Aorta (tissue), 5 donors: ENCODE measurements at regions not wholly inside any gene's neighbourhood (a gene's known extent, or its start where the extent isn't known, plus 50 kb on each side); places are given as distances from the start of the nearest gene placed in this dataset.
"Not testable (repeated sequence)": the region's sequence is repeated elsewhere in the genome, so short reads cannot be mapped to it uniquely, and the experiment has no call there.

Experiments used
- ATAC-seq: fragments of 200-7000 bp; cut with Tn5 transposase; one replicate; pipeline ENCODE4 v1.9.1; 2022; ENCODE audit warnings: moderate library complexity; ENCODE audit not compliant: low FRiP score
- DNase-seq, 2 donors: peaks; one replicate each; pipeline ENCODE4 v3.0.0-alpha.2; 2020
- H3K27ac ChIP-seq, 2 donors: one replicate each; pipeline ENCODE4 v1.5.1; 2013; ENCODE audit warnings: low read length in 2 of 2, mild to moderate bottlenecking in 2 of 2, moderate library complexity in 2 of 2, control low read depth in 1 of 2, inconsistent platforms in 1 of 2, low read depth in 1 of 2
- H3K27me3 ChIP-seq, 2 donors: one replicate each; pipeline ENCODE4 v1.6.1; 2013; ENCODE audit warnings: control low read depth in 1 of 2, low read length in 1 of 2, mild to moderate bottlenecking in 1 of 2, moderate library complexity in 1 of 2; ENCODE audit not compliant: insufficient read depth in 2 of 2, control insufficient read depth in 1 of 2
- H3K36me3 ChIP-seq, 2 donors: one replicate each; pipeline ENCODE4 v1.6.1; 2013; ENCODE audit warnings: control low read depth in 1 of 2, low read length in 1 of 2, mild to moderate bottlenecking in 1 of 2; ENCODE audit not compliant: insufficient read depth in 2 of 2, control insufficient read depth in 1 of 2
- H3K4me1 ChIP-seq, 2 donors: one replicate each; pipeline ENCODE4 v1.6.1; 2013; ENCODE audit warnings: low read length in 2 of 2, control low read depth in 1 of 2, mild to moderate bottlenecking in 1 of 2, moderate library complexity in 1 of 2; ENCODE audit not compliant: insufficient read depth in 2 of 2, control insufficient read depth in 1 of 2
- H3K4me3 ChIP-seq, 2 donors: one replicate each; pipeline ENCODE4 v1.5.1; 2013; ENCODE audit warnings: low read length in 2 of 2, control low read depth in 1 of 2, mild to moderate bottlenecking in 1 of 2
- H3K9me3 ChIP-seq: one replicate; pipeline ENCODE4 v1.6.1; 2013; ENCODE audit warnings: mild to moderate bottlenecking, low read length; ENCODE audit not compliant: control insufficient read depth
- WGBS, 2 donors: extraction: QIAGEN DNeasy Blood & Tissue Kit; methylation state at CpG; one replicate each; pipeline ENCODE4 v1.1.7; 2013; 5-methylcytosine and 5-hydroxymethylcytosine counted together
- intact Hi-C, 2 donors: fragments of 100-400 bp; cut with DNase I; formaldehyde crosslinking; loops; one replicate each; pipeline versions ENCODE4 v1.14.2 to v1.15.0; 2022
- donor health status: healthy with polysubstance abuse.
- donor health status: Bipolar disorder and iron deficiency.
- donor health status: DM: no; HTN: no; CAD: no.
- donor health status: DM: no; HTN: no; CAD: no.
- donor health status: DM: yes; HTN: yes; CAD: no.

DNA sequence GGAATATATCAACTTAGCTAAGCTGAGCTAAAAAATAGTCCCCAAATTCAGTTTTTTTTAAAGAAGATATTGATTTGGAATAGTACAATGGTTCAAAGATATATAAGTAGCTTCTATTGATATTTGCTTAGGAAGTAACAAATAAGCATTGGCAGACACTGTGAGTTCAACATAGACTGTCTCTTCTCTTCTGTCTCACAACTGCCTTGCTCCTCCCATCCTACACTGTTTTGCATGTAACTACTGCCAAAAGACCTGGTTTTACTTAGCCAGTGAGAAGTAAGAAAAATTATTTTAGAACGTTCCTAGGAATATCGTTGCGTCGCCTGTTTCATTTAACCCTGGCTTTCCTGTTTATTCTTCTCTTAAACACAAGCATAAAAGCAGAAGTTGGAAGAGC is 859.0 kb upstream of the SPRY2 start:
- H3K4me1 ChIP-seq: no peaks in the 10 kb centered on the region
- H3K9me3 ChIP-seq: no peaks in the 10 kb centered on the region
- H3K36me3 ChIP-seq: no peaks in the 10 kb centered on the region
- ATAC-seq (no peak), DNase-seq (no peak)
- H3K27ac ChIP-seq: no peak overlapping the region
- intact Hi-C loops: no loop called here
- H3K4me3 ChIP-seq: no peak overlapping the region
- H3K27me3 ChIP-seq: no peaks in the 10 kb centered on the region
- WGBS, 2 donors: 16 to 18% methylated on average over 4 of the region's 4 CpGs

DNA sequence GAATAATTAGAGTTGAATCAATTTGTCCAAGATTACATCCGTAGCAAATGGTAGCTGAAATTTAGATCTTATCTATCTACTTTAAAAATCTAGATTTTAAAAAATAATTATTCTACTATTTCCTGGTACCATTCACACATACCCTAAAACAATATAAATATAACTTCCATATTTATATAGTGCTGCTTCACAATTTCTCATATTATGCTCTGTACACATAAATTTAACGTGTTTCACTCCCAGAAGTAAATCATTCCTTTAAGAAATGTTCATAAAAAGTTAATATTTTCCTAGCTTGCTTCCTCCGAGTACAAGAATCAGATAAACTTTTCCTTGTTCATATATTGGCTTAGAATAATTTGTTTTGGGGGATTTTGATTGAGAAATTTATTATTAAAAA is 857.0 kb upstream of the SPRY2 start:
- WGBS, 2 donors: 24 to 36% methylated on average over 3 of the region's 3 CpGs
- H3K27me3 ChIP-seq: no peaks in the 10 kb centered on the region
- no peak overlapping the region for H3K4me3 ChIP-seq
- no peak for ATAC-seq
- H3K27ac ChIP-seq: no peak overlapping the region
- H3K9me3 ChIP-seq: no peaks in the 10 kb centered on the region
- no peak for DNase-seq
- H3K4me1 ChIP-seq: no peaks in the 10 kb centered on the region
- intact Hi-C loops: no loop called here
- H3K36me3 ChIP-seq: no peaks in the 10 kb centered on the region

DNA sequence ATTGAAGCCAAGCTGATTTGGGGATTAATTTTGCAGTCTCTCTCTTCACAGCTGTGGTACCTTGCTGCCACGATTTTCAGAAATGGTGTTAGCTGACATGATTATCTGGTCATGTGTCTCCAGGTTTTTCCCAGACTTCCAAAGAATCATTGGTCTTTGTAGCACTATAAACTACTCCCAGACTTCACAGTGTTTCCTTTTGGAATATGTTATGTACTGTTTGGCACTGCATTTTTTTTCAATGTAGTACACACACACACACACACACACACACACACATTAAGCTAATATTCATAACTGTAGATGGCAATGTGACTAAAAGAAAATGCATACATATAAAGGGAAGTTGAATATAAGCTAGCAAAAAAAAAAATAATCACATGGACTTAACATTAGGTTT is 856.6 kb upstream of the SPRY2 start:
- H3K9me3 ChIP-seq: no peaks in the 10 kb centered on the region
- intact Hi-C loops: no loop called here
- H3K4me1 ChIP-seq: no peaks in the 10 kb centered on the region
- H3K27me3 ChIP-seq: no peaks in the 10 kb centered on the region
- H3K27ac ChIP-seq: no peak overlapping the region
- ATAC-seq (no peak), DNase-seq (no peak)
- H3K4me3 ChIP-seq: no peak overlapping the region
- H3K36me3 ChIP-seq: no peaks in the 10 kb centered on the region
- 58 to 67% methylated on average over 1 of the region's 1 CpG for WGBS, 2 donors

DNA sequence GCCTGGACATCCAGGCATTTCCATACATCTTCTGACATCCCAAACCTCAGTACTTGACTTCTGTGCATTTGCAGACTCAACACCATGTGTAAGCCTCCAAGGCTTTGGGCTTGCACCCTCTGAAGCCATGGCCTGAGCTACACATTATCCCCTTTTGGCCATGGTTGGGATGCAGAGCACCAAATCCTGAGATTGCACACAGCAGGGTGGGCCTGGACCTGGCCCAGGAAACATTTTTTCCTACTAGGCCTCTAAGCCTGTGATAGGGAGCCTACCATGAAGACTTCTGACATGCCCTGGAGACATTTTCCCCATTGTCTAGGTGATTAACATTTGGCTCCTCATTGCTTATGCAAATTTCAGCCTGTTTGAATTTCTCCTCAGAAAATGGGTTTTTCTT is 853.4 kb upstream of the SPRY2 start:
- ATAC-seq: no peak

DNA sequence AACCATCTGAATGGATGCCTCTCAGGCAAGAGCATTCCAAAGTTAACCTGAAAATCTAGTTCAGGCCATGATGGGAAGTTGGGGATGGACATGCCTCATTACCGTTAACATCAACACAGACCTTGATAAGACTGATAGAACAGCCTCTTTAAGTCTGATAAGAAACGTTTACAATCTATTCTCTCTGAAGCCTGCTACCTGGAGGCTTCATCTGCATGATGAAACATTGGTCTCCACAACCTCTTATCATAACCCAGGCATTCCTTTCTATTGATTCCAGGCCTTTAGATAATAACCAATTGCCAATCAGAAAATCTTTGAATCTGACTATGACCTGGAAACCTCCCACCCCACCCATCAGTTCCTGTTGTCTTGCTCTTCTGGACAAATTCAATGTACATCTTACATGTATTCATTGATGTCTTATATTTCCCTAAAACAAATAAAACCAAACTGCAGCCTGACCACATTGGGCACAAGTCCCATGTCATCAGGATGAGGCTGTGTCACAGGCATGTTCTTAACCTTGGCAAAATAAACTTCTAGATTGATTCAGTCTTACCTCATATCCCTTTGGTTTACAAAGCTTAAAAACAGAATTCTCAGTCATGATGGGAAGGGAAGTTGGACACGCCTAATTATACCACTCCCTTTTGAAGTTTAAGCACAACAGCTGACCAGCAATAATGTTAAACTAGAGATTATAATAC is 843.8 kb upstream of the SPRY2 start:
- WGBS, 2 donors: 75 to 77% methylated on average over 3 of the region's 3 CpGs
- DNase-seq: no peak
- Histone ChIP-seq H3K4me3 (no peak overlapping the region), H3K36me3 (no peaks in the 10 kb centered on the region), H3K27ac (no peak overlapping the region), H3K27me3 (no peaks in the 10 kb centered on the region), H3K4me1 (no peaks in the 10 kb centered on the region), H3K9me3 (no peaks in the 10 kb centered on the region)
- no peak for ATAC-seq
- intact Hi-C loops: no loop called here

More for the DNA sequence above, 853.4 kb upstream of the SPRY2 start:
- Histone ChIP-seq H3K9me3 (no peaks in the 10 kb centered on the region), H3K4me3 (no peak overlapping the region), H3K36me3 (no peaks in the 10 kb centered on the region), H3K4me1 (no peaks in the 10 kb centered on the region), H3K27ac (no peak overlapping the region), H3K27me3 (no peaks in the 10 kb centered on the region)
- DNase-seq: no peak
- intact Hi-C loops: no loop called here

DNA sequence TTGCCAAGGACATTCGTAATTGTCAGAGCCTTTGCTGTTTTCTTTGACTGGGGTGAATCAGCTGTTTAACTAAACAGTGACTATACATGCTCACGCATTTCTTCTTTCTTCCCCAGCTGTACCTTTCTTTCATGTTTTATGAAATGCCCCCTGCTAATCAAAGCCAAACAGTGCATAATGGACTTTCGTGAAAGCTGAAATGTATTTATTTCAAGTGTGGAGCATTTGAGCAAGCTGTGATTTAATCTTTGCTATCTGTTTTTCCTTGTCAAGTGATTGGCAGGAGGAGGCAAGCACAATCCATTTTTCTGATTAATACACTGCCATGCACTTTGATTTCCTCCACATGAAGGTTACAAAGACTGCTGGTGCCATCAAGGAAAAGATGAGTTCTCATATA is 831.7 kb upstream of the SPRY2 start:
- DNase-seq (no peak), ATAC-seq (no peak)
- Histone ChIP-seq H3K36me3 (no peaks in the 10 kb centered on the region), H3K9me3 (no peaks in the 10 kb centered on the region), H3K4me1 (no peaks in the 10 kb centered on the region), H3K4me3 (no peak overlapping the region), H3K27me3 (no peaks in the 10 kb centered on the region), H3K27ac (no peak overlapping the region)
- intact Hi-C loops: no loop called here
- 85% methylated on average over 3 of the region's 3 CpGs for WGBS, 2 donors

DNA sequence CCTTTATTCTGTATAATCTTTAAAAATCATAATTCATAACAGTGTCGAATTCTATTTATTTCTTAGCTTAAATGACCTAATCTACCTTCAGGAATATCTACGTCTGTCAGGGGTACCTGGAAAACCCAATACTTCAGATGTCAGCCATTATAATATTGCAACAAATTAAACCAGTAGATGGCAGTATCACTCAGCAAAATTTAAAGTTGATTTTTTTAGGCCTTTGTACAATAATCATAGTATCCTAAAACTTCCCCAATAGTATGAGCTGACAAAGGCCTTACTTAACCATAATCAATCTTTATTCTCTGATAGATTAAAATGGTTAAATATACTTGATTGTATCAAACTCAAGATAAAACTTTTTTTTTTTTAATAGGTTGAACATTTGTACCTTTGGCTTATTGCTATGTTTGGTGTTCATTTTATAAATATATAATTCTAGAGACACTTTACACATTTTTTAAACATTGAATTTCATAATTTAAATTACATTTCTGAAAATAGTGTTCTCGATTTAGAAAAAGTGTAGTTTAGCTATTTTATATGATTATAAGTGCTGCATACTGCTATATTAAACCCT is 830.2 kb upstream of the SPRY2 start:
- no peaks in the 10 kb centered on the region for H3K4me1 ChIP-seq
- DNase-seq (no peak), ATAC-seq (no peak)
- no peaks in the 10 kb centered on the region for H3K9me3 ChIP-seq
- 20 to 23% methylated on average over 3 of the region's 3 CpGs for WGBS, 2 donors
- no peaks in the 10 kb centered on the region for H3K36me3 ChIP-seq
- no peak overlapping the region for H3K27ac ChIP-seq
- intact Hi-C loops: no loop called here
- H3K27me3 ChIP-seq: no peaks in the 10 kb centered on the region
- no peak overlapping the region for H3K4me3 ChIP-seq

DNA sequence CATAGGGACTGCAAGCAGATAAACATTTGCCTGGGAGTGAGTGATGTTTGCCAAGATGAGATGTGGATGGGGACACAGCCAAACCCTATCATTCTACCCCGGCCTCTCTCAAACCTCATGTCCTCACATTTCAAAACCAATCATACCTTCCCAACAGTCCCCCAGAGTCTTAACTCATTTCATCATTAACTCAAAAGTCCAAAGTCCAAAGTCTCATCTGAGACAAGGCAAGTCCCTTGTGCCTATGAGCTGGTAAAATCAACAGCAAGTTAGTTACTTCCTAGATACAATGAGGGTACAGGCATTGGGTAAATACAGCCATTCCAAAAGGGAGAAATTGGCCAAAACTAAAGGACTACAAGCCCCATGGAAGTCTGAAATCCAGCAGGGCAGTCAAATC is 822.9 kb upstream of the SPRY2 start:
- 13 to 15% methylated on average over 1 of the region's 1 CpG for WGBS, 2 donors
- H3K27me3 ChIP-seq: not testable (repeated sequence)

DNA sequence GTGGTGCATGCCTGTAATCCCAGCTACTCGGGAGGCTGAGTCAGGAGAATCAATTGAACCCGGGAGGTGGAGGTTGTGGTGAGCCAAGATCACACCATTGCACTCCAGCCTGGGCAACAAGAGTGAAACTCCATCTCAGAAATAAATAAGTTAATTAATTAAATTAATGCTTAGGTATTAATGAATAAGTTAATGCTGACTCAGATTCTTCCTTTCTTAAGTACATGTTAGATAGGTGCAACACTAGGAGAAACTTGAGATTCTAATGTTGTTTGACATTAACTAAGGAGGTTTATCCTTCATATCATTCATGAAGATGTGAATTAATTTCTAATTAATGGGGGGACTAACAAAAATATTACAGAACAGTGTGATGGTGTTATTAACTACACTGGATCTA is 812.6 kb upstream of the SPRY2 start:
- 96 to 100% methylated on average over 2 of the region's 2 CpGs for WGBS, 2 donors
- H3K27ac ChIP-seq: no peak overlapping the region
- H3K9me3 ChIP-seq: no peaks in the 10 kb centered on the region
- H3K36me3 ChIP-seq: no peaks in the 10 kb centered on the region
- no peak for DNase-seq
- H3K4me1 ChIP-seq: no peaks in the 10 kb centered on the region
- no peak for ATAC-seq
- H3K27me3 ChIP-seq: no peaks in the 10 kb centered on the region
- no peak overlapping the region for H3K4me3 ChIP-seq
- intact Hi-C loops: no loop called here

More for the DNA sequence above, 822.9 kb upstream of the SPRY2 start:
- H3K36me3 ChIP-seq, H3K9me3 ChIP-seq, H3K27ac ChIP-seq, H3K4me1 ChIP-seq, ATAC-seq, DNase-seq, H3K4me3 ChIP-seq, intact Hi-C loops: not testable (repeated sequence)
